Fibroblast of skin of abdomen (primary cell): ENCODE measurements at regions not wholly inside any gene's neighbourhood (a gene's known extent, or its start where the extent isn't known, plus 50 kb on each side); places are given as distances from the start of the nearest gene placed in this dataset.
"Not testable (repeated sequence)": the region's sequence is repeated elsewhere in the genome, so short reads cannot be mapped to it uniquely, and the experiment has no call there.

ENCODE experiments used
- DNase-seq: peaks from one replicate; pipeline ENCODE4 v3.0.0-alpha.2; 2013

- DNase-seq: no peak
These were observed 400.6 kb upstream of the VSTM2A start for GRCh38 chr7:54141576-54141975.

- DNase-seq: no peak
These were observed 396.5 kb upstream of the VSTM2A start for GRCh38 chr7:54145716-54146115.

DNA sequence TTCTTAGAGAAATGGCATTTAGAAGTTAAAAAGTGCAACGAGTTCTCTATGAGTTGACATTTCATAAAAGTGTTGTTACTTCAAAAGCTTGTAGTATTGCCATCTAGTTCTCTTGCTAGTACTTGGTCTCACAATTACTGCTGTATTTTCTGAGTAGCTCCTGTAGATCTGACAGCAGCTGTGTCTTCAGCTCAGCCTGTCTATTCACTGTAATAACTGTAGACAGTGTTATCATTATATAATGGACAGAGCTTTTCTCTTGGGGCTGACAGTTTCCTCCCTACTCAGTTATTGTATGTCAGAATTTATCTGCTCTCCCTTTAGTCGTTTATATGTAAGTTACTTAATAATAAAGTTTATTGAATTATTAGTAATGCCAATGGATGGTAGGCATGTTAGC is 388.7 kb upstream of the VSTM2A start:
- no peak for DNase-seq

- no peak for DNase-seq
These were observed 383.1 kb upstream of the VSTM2A start for GRCh38 chr7:54159088-54159487.

GRCh38 chr7:54161621-54162020 is 380.6 kb upstream of the VSTM2A start:
- no peak for DNase-seq

DNA sequence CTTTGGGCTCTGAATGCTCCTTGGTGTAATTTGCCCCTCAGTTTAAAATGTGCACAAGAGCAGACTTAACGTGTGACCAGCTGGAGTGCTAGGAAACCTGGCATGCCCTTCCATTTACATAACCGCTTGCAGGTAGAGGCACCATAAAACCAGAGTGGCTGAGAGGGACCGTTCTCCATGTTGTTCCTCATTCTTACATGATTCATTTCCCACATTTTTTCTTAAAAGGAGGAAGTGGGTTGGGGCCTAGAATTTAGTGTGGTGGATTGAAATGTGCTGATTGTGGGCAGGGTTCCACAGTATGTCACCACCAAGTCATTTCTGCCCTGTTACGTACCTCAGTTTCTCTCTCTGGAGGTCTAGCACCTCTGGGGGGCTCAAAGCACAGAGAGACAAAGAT is 375.8 kb upstream of the VSTM2A start:
- DNase-seq: no peak

- no peak for DNase-seq
These were observed 362.7 kb upstream of the VSTM2A start for GRCh38 chr7:54179321-54180029.

- no peak for DNase-seq
These were observed 361.4 kb upstream of the VSTM2A start for GRCh38 chr7:54180796-54181195.

- no peak for DNase-seq
These were observed 359.1 kb upstream of the VSTM2A start for GRCh38 chr7:54183055-54183454.

DNA sequence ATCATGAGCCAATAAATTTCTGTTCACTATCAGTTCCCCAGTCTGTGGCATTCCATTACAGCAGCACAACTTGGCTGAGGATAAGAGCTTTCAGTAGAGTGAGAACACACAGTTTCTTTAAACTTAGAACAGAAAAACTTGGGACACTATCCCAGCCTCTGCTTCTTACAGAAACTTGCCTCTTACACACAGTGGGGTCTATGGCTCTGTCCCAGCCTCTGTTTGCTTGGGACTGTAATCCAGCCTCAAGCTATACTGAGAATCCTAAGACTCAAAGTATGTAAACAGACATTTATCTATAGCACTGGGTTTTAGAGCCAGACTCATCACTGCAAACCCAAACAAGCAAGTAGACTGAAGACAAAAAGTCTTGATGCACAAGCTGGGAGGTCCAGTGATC is 355.8 kb upstream of the VSTM2A start:
- no peak for DNase-seq

DNA sequence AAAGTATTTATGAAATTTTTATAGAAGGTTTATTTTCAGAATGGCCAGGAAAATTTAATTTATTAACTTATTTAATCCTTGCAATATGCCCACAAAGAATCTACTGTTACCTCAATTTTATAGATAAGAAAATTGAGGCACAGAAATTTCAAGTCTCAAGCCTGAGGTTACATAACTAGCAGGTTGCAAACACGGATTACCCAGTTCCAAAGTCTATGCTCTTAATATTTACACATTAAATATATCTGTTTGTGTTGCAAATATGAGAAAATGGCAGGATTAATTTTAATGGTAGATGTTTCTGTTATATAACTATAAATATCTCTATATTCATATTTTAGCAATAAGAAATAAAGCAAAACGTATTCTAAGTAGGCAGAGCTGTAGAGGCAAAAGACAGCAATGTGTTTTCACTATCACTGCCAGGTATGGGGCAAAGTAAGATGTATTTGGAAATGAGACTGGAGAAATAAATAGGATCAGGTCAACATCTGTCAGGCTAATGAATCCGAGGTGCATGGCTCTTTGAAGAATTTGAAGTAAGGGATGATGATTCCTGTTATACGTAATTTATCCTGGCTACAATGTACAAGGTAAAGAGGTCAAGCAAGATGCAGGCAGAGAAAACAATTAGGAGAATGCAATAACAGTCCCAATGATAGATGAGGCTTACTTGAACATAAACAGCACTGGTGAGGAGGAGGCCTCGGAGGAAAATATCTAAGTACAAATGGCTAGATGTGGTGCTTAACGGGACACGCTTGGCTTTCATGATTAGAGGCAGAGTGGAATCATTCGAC is 354.1 kb upstream of the VSTM2A start:
- no peak for DNase-seq

DNA sequence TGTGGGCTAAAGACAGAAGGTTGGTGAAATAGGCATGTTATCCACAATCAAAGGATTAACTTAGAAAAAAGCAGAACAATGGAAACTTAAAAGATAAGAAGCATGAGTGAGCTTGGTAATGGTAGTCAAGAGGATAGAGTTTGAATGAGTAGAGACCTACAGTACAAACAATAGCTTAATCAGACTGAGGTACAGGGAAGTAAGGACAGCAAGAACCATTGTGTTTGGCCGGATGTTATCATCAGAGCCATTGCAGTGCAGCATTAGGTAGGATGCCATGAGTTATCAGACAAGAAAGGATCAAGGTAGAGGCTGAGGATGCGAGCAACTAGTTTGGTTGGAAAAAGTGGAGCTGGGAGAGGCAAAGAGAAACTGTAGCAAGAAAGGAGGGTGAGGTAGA is 353.3 kb upstream of the VSTM2A start:
- no peak for DNase-seq

- DNase-seq: no peak
These were observed 352.8 kb upstream of the VSTM2A start for GRCh38 chr7:54189330-54189729.

DNA sequence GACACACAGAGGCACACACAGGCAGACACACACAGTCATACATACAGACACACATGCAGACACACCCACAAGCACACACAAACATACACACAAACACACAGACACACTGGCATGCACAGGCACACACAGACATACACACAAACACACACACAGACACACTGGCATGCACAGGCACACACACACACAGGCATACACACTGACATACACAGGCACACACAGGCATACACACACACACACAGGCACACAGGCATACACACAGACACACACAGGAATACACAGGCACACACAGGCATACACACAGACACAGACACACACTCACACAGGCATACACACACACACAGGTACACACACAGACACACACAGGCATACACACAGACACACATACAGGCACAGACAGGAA is 340.7 kb upstream of the VSTM2A start:
- no peak for DNase-seq

GRCh38 chr7:54215424-54215823 is 326.8 kb upstream of the VSTM2A start:
- DNase-seq: no peak

DNA sequence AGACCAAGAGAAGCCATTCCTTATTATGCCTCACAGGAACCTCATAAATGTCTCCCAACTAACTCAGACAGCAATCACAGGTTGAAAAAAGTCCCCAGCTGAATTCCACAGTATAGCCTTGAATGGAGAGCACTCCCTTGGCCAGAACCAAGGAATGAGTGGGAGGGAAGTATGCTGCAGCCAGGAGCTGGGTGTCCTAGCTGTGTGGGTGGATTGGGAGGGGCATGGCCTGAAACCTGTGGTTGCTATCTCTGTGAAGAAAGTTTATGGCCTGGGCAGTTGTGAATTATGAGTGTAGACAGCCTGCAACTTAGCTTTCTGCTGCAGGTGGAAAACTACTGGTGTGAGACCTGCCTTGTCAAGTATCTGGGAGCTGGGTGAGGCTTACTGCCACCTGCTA is 316.1 kb upstream of the VSTM2A start:
- not testable (repeated sequence) for DNase-seq

DNA sequence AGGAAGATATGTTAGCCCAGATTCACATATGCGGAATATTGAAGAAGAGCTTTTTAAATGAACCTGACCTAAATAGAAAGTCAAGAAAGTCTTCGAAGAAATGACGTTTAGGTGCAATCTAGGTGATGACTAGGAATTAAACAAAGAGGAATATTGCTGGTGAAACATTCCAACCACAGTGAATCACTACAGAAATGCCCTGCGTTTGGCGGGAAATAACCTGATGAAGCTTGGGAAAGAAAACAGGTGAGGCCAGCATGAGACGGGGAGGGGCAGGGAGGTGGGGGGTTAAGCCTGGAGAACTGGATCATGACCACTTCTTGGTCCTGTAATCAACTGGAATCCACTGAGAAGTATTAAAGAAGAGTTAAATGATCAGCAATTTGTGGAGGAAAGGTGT is 299.4 kb upstream of the VSTM2A start:
- DNase-seq: no peak

DNA sequence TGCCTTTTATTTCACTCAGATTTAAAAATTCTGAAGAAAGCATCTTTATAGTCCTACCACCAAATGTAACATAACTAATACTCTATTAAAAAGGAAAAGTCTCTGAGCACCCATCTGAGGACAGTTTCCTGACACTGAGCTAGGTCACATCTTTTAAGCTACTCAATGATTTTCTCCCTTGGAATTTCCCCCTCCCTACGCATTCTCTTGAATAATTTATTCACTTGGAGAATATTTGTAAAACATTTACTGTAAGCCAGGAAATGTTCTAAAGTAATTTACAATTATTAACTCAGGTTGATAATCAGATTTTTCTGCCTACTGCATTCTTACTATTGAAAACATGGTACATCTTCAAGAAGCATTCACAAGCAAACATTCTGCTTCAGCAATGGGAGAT is 297.2 kb upstream of the VSTM2A start:
- no peak for DNase-seq

DNA sequence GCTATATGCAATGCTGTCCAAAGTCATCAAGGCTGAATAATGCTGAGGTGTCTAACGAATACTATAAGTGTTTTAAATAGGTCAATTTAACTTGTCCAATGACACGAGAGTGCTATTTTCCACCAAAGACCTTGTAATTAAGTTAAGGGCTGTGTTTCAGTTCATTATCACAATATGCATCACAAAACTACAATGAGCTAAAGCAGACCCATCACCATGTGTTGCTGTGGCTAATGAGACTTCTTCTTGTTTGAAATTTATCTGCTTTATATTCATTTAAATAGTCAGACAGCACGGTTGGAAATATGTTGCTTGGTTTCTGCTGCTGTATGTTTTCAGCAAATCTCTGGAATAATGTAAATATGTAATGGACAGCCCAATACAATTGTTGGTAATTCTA is 292.5 kb upstream of the VSTM2A start:
- DNase-seq: no peak

DNA sequence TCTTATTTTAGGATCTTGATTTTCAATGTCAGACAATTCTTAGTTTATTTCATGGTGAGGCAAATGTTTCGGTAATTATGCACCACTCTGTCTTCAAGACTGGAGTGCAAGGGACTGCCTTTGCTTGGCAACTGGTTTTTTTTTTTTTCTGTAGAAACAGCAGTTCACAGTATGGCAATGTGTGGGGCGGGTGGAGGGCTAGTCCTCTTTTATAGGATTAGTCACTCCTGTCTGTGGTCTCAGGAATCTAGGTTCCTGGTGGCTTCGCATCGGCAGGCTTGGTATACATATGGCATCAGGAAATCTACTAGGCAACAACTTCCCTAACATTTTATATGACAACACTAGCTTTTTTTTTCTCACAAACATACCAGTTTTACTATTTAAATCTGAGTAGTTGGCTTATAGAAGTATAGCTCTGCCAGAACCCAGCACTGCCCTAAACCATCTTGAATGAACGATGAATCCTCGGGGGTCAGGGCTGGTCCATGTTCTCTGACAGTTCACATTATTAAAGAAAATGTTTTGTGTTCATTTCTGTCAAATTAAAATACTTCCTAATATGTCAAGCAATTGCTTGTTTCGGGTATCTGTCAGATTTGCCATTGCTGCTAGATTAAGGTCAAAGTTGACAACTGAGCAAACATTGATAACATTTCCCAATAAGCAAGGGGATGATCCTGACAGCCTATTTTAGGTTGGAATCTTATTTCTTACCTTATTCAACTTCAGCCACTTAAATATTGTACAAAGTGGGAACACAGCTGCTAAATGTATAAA is 289.7 kb upstream of the VSTM2A start:
- no peak for DNase-seq

- DNase-seq: no peak
These were observed 289.2 kb upstream of the VSTM2A start for GRCh38 chr7:54253036-54253373.

- no peak for DNase-seq
These were observed 286.9 kb upstream of the VSTM2A start for GRCh38 chr7:54255242-54255641.

DNA sequence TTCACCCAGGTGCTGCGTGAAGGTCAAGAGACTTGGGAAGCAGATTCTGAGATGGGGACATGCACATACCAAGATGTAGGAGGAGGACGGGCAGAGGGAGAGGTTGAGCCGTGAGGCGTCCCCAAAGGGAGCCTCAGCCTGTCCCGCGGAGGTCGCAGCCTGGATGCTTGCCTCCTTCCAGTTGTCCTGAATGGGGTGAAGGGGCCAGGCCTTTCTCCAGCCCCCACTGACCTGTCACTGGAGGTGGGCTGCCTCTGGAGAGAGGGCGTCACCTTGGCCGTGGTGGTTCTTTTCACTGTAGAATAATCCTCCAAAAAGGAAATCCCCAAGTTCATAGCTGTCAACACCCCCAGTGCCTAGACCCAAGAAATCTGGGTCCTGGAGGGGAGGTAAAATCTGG is 283.0 kb upstream of the VSTM2A start:
- DNase-seq: no peak

DNA sequence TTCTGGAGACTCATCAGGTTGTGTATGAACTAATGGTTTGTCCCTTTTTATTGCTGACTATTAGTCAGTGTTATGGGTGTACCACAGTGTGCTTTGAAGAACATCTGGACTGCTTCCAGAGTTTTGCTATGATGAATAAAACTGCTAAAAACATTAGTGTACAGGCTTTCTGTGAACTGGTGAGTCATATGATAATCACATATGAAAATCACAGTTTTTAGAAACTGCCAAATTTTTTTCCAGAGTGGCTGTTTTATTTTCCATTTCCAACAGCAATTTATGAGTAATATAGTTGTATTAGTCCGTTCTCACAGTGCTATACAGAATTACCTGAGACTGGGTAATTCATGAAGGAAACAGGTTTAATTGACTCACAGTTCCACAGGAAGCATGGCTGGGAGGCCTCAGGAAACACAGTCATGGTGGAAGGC is 281.2 kb upstream of the VSTM2A start:
- peak; percentile 4 for DNase-seq
